Sigmoid colon (tissue), 6 donors: ENCODE measurements at regions not wholly inside any gene's neighbourhood (a gene's known extent, or its start where the extent isn't known, plus 50 kb on each side); places are given as distances from the start of the nearest gene placed in this dataset.

Experiments
- DNase-seq: peaks from one replicate; pipeline ENCODE4 v3.0.0-alpha.2; 2019
- H3K27ac ChIP-seq, 4 donors: fragments of 200-600 bp; sonication (generic); one replicate each; pipeline ENCODE4 v1.5.1; 2016 to 2019; ENCODE audit warnings: mild to moderate bottlenecking in 1 of 4
- H3K27me3 ChIP-seq, 3 donors: fragments of 200-600 bp; sonication (generic); one replicate each; pipeline ENCODE4 v1.5.1; 2019; ENCODE audit warnings: mild to moderate bottlenecking in 1 of 3
- H3K36me3 ChIP-seq, 4 donors: fragments of 200-600 bp; sonication (generic); one replicate each; pipeline ENCODE4 v1.5.1; 2016 to 2019
- H3K4me1 ChIP-seq, 4 donors: fragments of 200-600 bp; sonication (generic); one replicate each; pipeline ENCODE4 v1.5.1; 2017 to 2019
- H3K4me3 ChIP-seq, 4 donors: fragments of 200-600 bp; sonication (generic); one replicate each; pipeline ENCODE4 v1.5.1; 2017 to 2019; ENCODE audit warnings: mild to moderate bottlenecking in 2 of 4, moderate library complexity in 1 of 4
- H3K9me3 ChIP-seq, 4 donors: fragments of 200-600 bp in 3 of 4; sonication (generic) in 3 of 4; one replicate each; pipeline versions ENCODE4 v1.5.1 to v1.6.1; 2013 to 2019
- CTCF ChIP-seq, 4 experiments: fragments of 450-650 bp in 3 of 4; fragments of 200-600 bp in 1 of 4; IDR thresholded peaks; one replicate each; pipeline ENCODE4 v1.5.1; 2016 to 2019; ENCODE audit warnings: antibody characterized with exemption in 4 of 4, mild to moderate bottlenecking in 3 of 4, moderate library complexity in 2 of 4
- EP300 ChIP-seq, 4 donors: sonication (generic); formaldehyde crosslinking; IDR thresholded peaks; one replicate each; pipeline ENCODE4 v1.6.1; 2017; ENCODE audit warnings: antibody characterized with exemption in 4 of 4
- POLR2A ChIP-seq, 2 donors: fragments of 450-650 bp; IDR thresholded peaks; one replicate each; pipeline ENCODE4 v1.6.1; 2016; ENCODE audit warnings: antibody characterized with exemption in 2 of 2, mild to moderate bottlenecking in 2 of 2, moderate library complexity in 2 of 2
- POLR2AphosphoS5 ChIP-seq, 4 donors: sonication (generic); formaldehyde crosslinking; IDR thresholded peaks; one replicate each; pipeline ENCODE4 v1.6.1; 2017; ENCODE audit warnings: antibody characterized with exemption in 4 of 4
- WGBS, 2 donors: extraction: QIAGEN DNeasy Blood & Tissue Kit; methylation state at CpG; one replicate each; pipeline ENCODE4 v1.1.7; 2013; 5-methylcytosine and 5-hydroxymethylcytosine counted together
- intact Hi-C: fragments of 100-400 bp; cut with DNase I; formaldehyde crosslinking; loops from one replicate; pipeline ENCODE4 v1.15.1; 2023
- donor health status: healthy with polysubstance abuse.
- donor health status: healthy.

- no peaks in the 10 kb centered on the region for H3K4me1 ChIP-seq
- H3K4me3 ChIP-seq = no peak overlapping the region
- H3K9me3 ChIP-seq = no peaks in the 10 kb centered on the region
- 73 to 82% methylated on average over 2 of the region's 2 CpGs for WGBS, 2 donors
- intact Hi-C loops = no loop called here
- TF ChIP-seq EP300 (IDR thresholded peaks at IDR 0.05) (no peak), CTCF (IDR thresholded peaks at IDR 0.05) (no peak), POLR2AphosphoS5 (IDR thresholded peaks at IDR 0.05) (no peak), POLR2A (IDR thresholded peaks at IDR 0.05) (no peak)
- no peak overlapping the region for H3K27ac ChIP-seq
- DNase-seq = no peak
- no peaks in the 10 kb centered on the region for H3K36me3 ChIP-seq
- H3K27me3 ChIP-seq = no peaks in the 10 kb centered on the region
These were observed 439.4 kb upstream of the ZNF462 start for GRCh38 chr9:106423575-106423974.

GRCh38 chr9:106432631-106433030, 430.3 kb upstream of the ZNF462 start:
- 85 to 89% methylated on average over 1 of the region's 1 CpG for WGBS, 2 donors
- H3K36me3 ChIP-seq = no peaks in the 10 kb centered on the region

GRCh38 chr9:106438928-106439327, 424.0 kb upstream of the ZNF462 start:
- no peak overlapping the region for H3K27ac ChIP-seq
- H3K9me3 ChIP-seq = no peaks in the 10 kb centered on the region
- H3K36me3 ChIP-seq = no peaks in the 10 kb centered on the region
- H3K4me1 ChIP-seq = peaks cover 0 to 7% (median 0%) of the 10 kb centered on the region in 4 donors
- H3K27me3 ChIP-seq = no peaks in the 10 kb centered on the region
- 78 to 95% methylated on average over 3 of the region's 3 CpGs for WGBS, 2 donors
- no peak overlapping the region for H3K4me3 ChIP-seq
- intact Hi-C loops = no loop called here
- no peak for TF ChIP-seq CTCF (IDR thresholded peaks at IDR 0.05)
- no peak for TF ChIP-seq POLR2AphosphoS5 (IDR thresholded peaks at IDR 0.05)
- TF ChIP-seq EP300 (IDR thresholded peaks at IDR 0.05) = no peak
- TF ChIP-seq POLR2A (IDR thresholded peaks at IDR 0.05) = no peak
- no peak for DNase-seq

More at GRCh38 chr9:106432631-106433030, 430.3 kb upstream of the ZNF462 start:
- H3K27ac ChIP-seq = no peak overlapping the region
- H3K4me1 ChIP-seq = no peaks in the 10 kb centered on the region
- no peaks in the 10 kb centered on the region for H3K9me3 ChIP-seq
- intact Hi-C loops = no loop called here
- no peak for DNase-seq
- no peaks in the 10 kb centered on the region for H3K27me3 ChIP-seq
- TF ChIP-seq POLR2AphosphoS5 (IDR thresholded peaks at IDR 0.05) = no peak
- H3K4me3 ChIP-seq = no peak overlapping the region

- Histone ChIP-seq H3K27me3 (no peaks in the 10 kb centered on the region), H3K9me3 (no peaks in the 10 kb centered on the region), H3K27ac (no peak overlapping the region), H3K4me1 (peaks cover 0 to 7% (median 0%) of the 10 kb centered on the region in 4 donors), H3K36me3 (no peaks in the 10 kb centered on the region), H3K4me3 (no peak overlapping the region)
- no peak for DNase-seq
- WGBS, 2 donors = 70 to 72% methylated on average over 3 of the region's 3 CpGs
- TF ChIP-seq POLR2A (IDR thresholded peaks at IDR 0.05) (no peak), EP300 (IDR thresholded peaks at IDR 0.05) (no peak), POLR2AphosphoS5 (IDR thresholded peaks at IDR 0.05) (no peak), CTCF (IDR thresholded peaks at IDR 0.05) (no peak)
- intact Hi-C loops = no loop called here
These were observed 421.7 kb upstream of the ZNF462 start for GRCh38 chr9:106441283-106441682.

- intact Hi-C loops = no loop called here
- 50 to 74% methylated on average over 1 of the region's 1 CpG for WGBS, 2 donors
- DNase-seq = no peak
- TF ChIP-seq POLR2A (IDR thresholded peaks at IDR 0.05) = no peak
- no peak for TF ChIP-seq CTCF (IDR thresholded peaks at IDR 0.05)
- no peak for TF ChIP-seq POLR2AphosphoS5 (IDR thresholded peaks at IDR 0.05)
- TF ChIP-seq EP300 (IDR thresholded peaks at IDR 0.05) = no peak
- no peaks in the 10 kb centered on the region for H3K9me3 ChIP-seq
- H3K27ac ChIP-seq = no peak overlapping the region
- no peaks in the 10 kb centered on the region for H3K36me3 ChIP-seq
- no peak overlapping the region for H3K4me3 ChIP-seq
- H3K4me1 ChIP-seq = peaks cover 0 to 7% (median 3%) of the 10 kb centered on the region in 4 donors
- H3K27me3 ChIP-seq = no peaks in the 10 kb centered on the region
These were observed 419.4 kb upstream of the ZNF462 start for GRCh38 chr9:106443520-106443919.
